WTC11 (cell line): ENCODE measurements at regions not wholly inside any gene's neighbourhood (a gene's known extent, or its start where the extent isn't known, plus 50 kb on each side); places are given as distances from the start of the nearest gene placed in this dataset.

Source experiments
- ATAC-seq: fragments of 200-7000 bp; cut with Tn5 transposase; 2 replicates; pipeline ENCODE4 v1.10.0; 2021; ENCODE audit warnings: mild to moderate bottlenecking, moderate library complexity
- CTCF ChIA-PET: fragments of 300-600 bp; sonication (Branson Sonifier 250); formaldehyde crosslinking; loops from one replicate; lab custom pipeline; 2021; ENCODE audit warnings: antibody characterized with exemption; lab: Charles Lee
- POLR2A ChIA-PET: fragments of 350-600 bp; sonication (Branson Sonifier 250); formaldehyde crosslinking; loops from one replicate; lab custom pipeline; 2021; ENCODE audit warnings: antibody characterized with exemption; lab: Charles Lee
- DNase-seq: peaks from one replicate; pipeline ENCODE4 v3.0.0; 2021; ENCODE audit warnings: low spot score
- H3K27ac Mint-ChIP-seq: 2 replicates; pipeline ENCODE4 v1.8.0; 2021; ENCODE audit warnings: mixed read lengths
- H3K27me3 Mint-ChIP-seq: 2 replicates; pipeline ENCODE4 v1.8.0; 2021; ENCODE audit warnings: low read depth, mild to moderate bottlenecking, moderate library complexity, mixed read lengths
- H3K36me3 Mint-ChIP-seq: 2 replicates; pipeline ENCODE4 v1.8.0; 2021; ENCODE audit warnings: mixed read lengths
- H3K4me1 Mint-ChIP-seq: 2 replicates; pipeline ENCODE4 v1.8.0; 2022; ENCODE audit warnings: mixed read lengths
- H3K4me3 Mint-ChIP-seq: 2 replicates; pipeline ENCODE4 v1.8.0; 2021; ENCODE audit warnings: mild to moderate bottlenecking, moderate library complexity, mixed read lengths
- H3K9me3 Mint-ChIP-seq: 2 replicates; pipeline ENCODE4 v1.8.0; 2021; ENCODE audit warnings: mixed read lengths
- AFF4 ChIP-seq: sonication (generic); formaldehyde crosslinking; IDR thresholded peaks from 2 replicates; pipeline ENCODE4 v1.8.1; 2023; ENCODE audit warnings: mild to moderate bottlenecking, missing genetic modification reagents, borderline replicate concordance
- AR ChIP-seq: fragments of 250-450 bp; sonication (Bioruptor Pico); IDR thresholded peaks from 2 replicates; pipeline ENCODE4 v1.9.0; 2021; ENCODE audit warnings: mild to moderate bottlenecking
- CREM ChIP-seq: sonication (generic); formaldehyde crosslinking; IDR thresholded peaks from 2 replicates; pipeline ENCODE4 v1.8.1; 2022; ENCODE audit warnings: mild to moderate bottlenecking, missing genetic modification reagents, moderate library complexity
- E2F4 ChIP-seq: sonication (generic); formaldehyde crosslinking; IDR thresholded peaks from 2 replicates; pipeline ENCODE4 v1.8.1; 2022; ENCODE audit warnings: low read depth, mild to moderate bottlenecking, moderate library complexity, missing genetic modification reagents, borderline replicate concordance
- ERG ChIP-seq: fragments of 250-450 bp; sonication (Bioruptor Pico); IDR thresholded peaks from 2 replicates; pipeline ENCODE4 v1.8.0; 2021; ENCODE audit warnings: mild to moderate bottlenecking
- MXD4 ChIP-seq: fragments of 250-450 bp; sonication (Bioruptor Pico); IDR thresholded peaks from 2 replicates; pipeline ENCODE4 v1.8.0; 2021; ENCODE audit warnings: mild to moderate bottlenecking, moderate library complexity, borderline replicate concordance
- NFYB ChIP-seq: sonication (generic); formaldehyde crosslinking; conservative IDR thresholded peaks from 2 replicates; pipeline ENCODE4 v1.8.0; 2022; ENCODE audit warnings: low read depth, missing genetic modification reagents
- OVOL2 ChIP-seq: fragments of 250-450 bp; sonication (Bioruptor Pico); IDR thresholded peaks from 2 replicates; pipeline ENCODE4 v1.9.0; 2021; ENCODE audit warnings: mild to moderate bottlenecking, borderline replicate concordance
- PRDM15 ChIP-seq: sonication (generic); formaldehyde crosslinking; IDR thresholded peaks from 2 replicates; pipeline ENCODE4 v1.8.0; 2022; ENCODE audit warnings: missing genetic modification reagents
- PREB ChIP-seq: sonication (generic); formaldehyde crosslinking; IDR thresholded peaks from 2 replicates; pipeline ENCODE4 v1.8.1; 2022; ENCODE audit warnings: mild to moderate bottlenecking, missing genetic modification reagents, moderate library complexity, borderline replicate concordance
- SMAD4 ChIP-seq: sonication (generic); formaldehyde crosslinking; IDR thresholded peaks from 2 replicates; pipeline ENCODE4 v1.8.0; 2022; ENCODE audit warnings: mild to moderate bottlenecking, missing genetic modification reagents
- SOX15 ChIP-seq: fragments of 250-450 bp; sonication (Bioruptor Pico); IDR thresholded peaks from 2 replicates; pipeline ENCODE4 v1.9.0; 2021; ENCODE audit warnings: mild to moderate bottlenecking
- USF1 ChIP-seq: sonication (generic); formaldehyde crosslinking; IDR thresholded peaks from 2 replicates; pipeline ENCODE4 v1.8.0; 2022; ENCODE audit warnings: mild to moderate bottlenecking, missing genetic modification reagents
- ZBTB21 ChIP-seq: sonication (generic); formaldehyde crosslinking; IDR thresholded peaks from 2 replicates; pipeline ENCODE4 v1.8.1; 2023; ENCODE audit warnings: mild to moderate bottlenecking, missing genetic modification reagents, borderline replicate concordance
- ZNF219 ChIP-seq: sonication (generic); formaldehyde crosslinking; IDR thresholded peaks from 2 replicates; pipeline ENCODE4 v1.8.0; 2023; ENCODE audit warnings: missing genetic modification reagents, mild to moderate bottlenecking, borderline replicate concordance
- ZNF263 ChIP-seq: sonication (generic); formaldehyde crosslinking; IDR thresholded peaks from 2 replicates; pipeline ENCODE4 v1.8.1; 2022; ENCODE audit warnings: low read depth, mild to moderate bottlenecking, moderate library complexity, missing genetic modification reagents

- no peak for TF ChIP-seq PREB (CRISPR knock-in tag)
- no peak for TF ChIP-seq NFYB (CRISPR knock-in tag)
- TF ChIP-seq AR, result no peak
- TF ChIP-seq CREM (CRISPR knock-in tag), result no peak
- no peak for TF ChIP-seq ZNF263 (CRISPR knock-in tag)
- no peak for TF ChIP-seq ERG
- TF ChIP-seq E2F4 (CRISPR knock-in tag), result no peak
- no peak for TF ChIP-seq PRDM15 (CRISPR knock-in tag)
- no peak for TF ChIP-seq ZBTB21 (CRISPR knock-in tag)
- no peak for TF ChIP-seq SMAD4
- TF ChIP-seq OVOL2 (CRISPR knock-in tag), result no peak
- no peak for TF ChIP-seq AFF4
These were observed 423.5 kb downstream of the MIAT start (continued) for GRCh38 chr22:27080863-27081262.

GRCh38 chr22:27083610-27084009 is 426.2 kb downstream of the MIAT start:
- POLR2A ChIA-PET, result no interaction called here
- H3K27ac Mint-ChIP-seq, result 0 out of 2 replicates have a peak overlapping the region, but pooled peaks have one; percentile 33
- no peaks in the 10 kb centered on the region for H3K9me3 Mint-ChIP-seq
- CTCF ChIA-PET, result no interaction called here
- H3K4me1 Mint-ChIP-seq, result peaks cover 23% of the 10 kb centered on the region
- ATAC-seq (no peak), DNase-seq (no peak)
- H3K27me3 Mint-ChIP-seq, result no peaks in the 10 kb centered on the region; the same call in 1 of the 2 replicates
- H3K36me3 Mint-ChIP-seq, result no peaks in the 10 kb centered on the region
- H3K4me3 Mint-ChIP-seq, result no peak overlapping the region
- TF ChIP-seq AR, result no peak
- TF ChIP-seq USF1, result no peak
- TF ChIP-seq ZNF219 (CRISPR knock-in tag), result no peak
- TF ChIP-seq SOX15 (CRISPR knock-in tag), result no peak
- TF ChIP-seq MXD4 (CRISPR knock-in tag), result no peak
